ENCODE measurements at regions not wholly inside any gene's neighbourhood (a gene's known extent, or its start where the extent isn't known, plus 50 kb on each side); places are given as distances from the start of the nearest gene placed in this dataset.

DNA sequence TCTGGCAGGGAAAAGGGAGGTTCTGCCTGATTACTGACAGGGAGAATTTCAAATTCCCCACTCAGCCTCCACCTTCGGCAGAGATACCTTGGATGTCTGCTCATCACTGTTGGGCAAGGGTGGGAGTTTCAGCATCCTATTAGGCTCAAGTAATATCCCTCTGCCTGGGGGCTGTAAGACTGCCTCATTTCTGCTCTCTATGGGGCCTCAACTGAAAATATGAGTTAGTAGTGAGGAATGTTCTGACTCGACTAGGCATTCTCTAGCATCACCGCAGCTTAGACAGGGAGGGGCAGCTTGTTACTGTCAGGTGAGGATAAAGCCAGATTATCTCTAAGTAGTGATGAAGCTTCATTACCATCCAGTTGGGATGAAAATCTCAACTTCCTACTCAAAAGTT, 87.7 kb upstream of the LRP1B start:
- H3K79me2 ChIP-seq (ENCODE audit: control insufficient read depth, insufficient read depth, low read length, poor library complexity) = no peaks in the 10 kb centered on the region
- H3K4me2 ChIP-seq (ENCODE audit: low read length) = no peak overlapping the region
- H2BK12ac ChIP-seq (ENCODE audit: low read length) = no peak overlapping the region
- H2BK5ac ChIP-seq (ENCODE audit: low read depth, low read length, poor library complexity) = no peak overlapping the region
- WGBS (ENCODE audit: extremely low coverage, insufficient coverage, insufficient read length) = no CpG with 5 or more reads among the region's 3 CpGs
- no peak overlapping the region for H3K27ac ChIP-seq (ENCODE audit: low read depth, low read length)
- H2AFZ ChIP-seq (ENCODE audit: insufficient read depth, low read length, poor library complexity) = no peak overlapping the region
- H4K12ac ChIP-seq (ENCODE audit: low read depth, low read length) = no peak overlapping the region
- no peaks in the 10 kb centered on the region for H3K9me3 ChIP-seq (ENCODE audit: insufficient read depth, low read depth, low read length)
- H3K79me1 ChIP-seq (ENCODE audit: low read length) = no peaks in the 10 kb centered on the region
- no peak overlapping the region for H3K23ac ChIP-seq (ENCODE audit: low read length)
- H2BK120ac ChIP-seq (ENCODE audit: insufficient read depth, low read length, poor library complexity) = no peak overlapping the region
- no peak overlapping the region for H3K18ac ChIP-seq (ENCODE audit: low read length)
- no peak overlapping the region for H2AK5ac ChIP-seq (ENCODE audit: low read length)
- peak in 1 of 2 donors; percentile 14 for DNase-seq
- H3K4ac ChIP-seq (ENCODE audit: low read depth, low read length) = no peak overlapping the region
- H3K27me3 ChIP-seq (ENCODE audit: insufficient read depth, low read length) = no peaks in the 10 kb centered on the region
- H3K9ac ChIP-seq (ENCODE audit: low read length) = no peak overlapping the region
- no peak overlapping the region for H3K14ac ChIP-seq (ENCODE audit: low read length)
- no peaks in the 10 kb centered on the region for H3K36me3 ChIP-seq (ENCODE audit: control insufficient read depth in 1 of 2, insufficient read depth in 2 of 2, low read length in 2 of 2)
- H3K4me3 ChIP-seq (ENCODE audit: low read depth, low read length) = no peak overlapping the region
- no peak overlapping the region for H4K91ac ChIP-seq (ENCODE audit: low read depth, low read length)
- no peak overlapping the region for H4K8ac ChIP-seq (ENCODE audit: low read depth, low read length)
- H3K4me1 ChIP-seq (ENCODE audit: control insufficient read depth in 1 of 2, insufficient read depth in 2 of 2, low read length in 2 of 2) = no peaks in the 10 kb centered on the region

DNA sequence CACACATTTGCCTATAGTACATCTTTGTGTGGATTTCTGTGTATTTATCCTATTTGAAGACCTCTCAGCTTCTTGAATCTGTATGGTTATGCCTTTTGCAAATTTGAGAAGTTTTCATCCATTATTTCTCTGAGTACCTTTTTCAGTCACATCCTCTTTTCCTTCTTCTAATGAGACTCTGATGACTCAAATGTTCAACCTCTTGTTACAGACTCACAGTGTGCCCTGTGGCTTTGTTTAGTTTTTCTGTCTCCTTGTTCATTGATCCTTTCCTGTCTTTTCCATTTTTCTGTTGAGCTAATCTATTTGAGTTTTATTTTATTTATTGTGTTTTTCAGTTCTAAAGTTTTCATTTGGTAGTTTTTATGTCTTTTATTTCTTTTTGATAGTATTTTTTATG, 87.0 kb upstream of the LRP1B start:
- H3K9ac ChIP-seq (ENCODE audit: low read length) = no peak overlapping the region
- H4K12ac ChIP-seq (ENCODE audit: low read depth, low read length) = no peak overlapping the region
- no peak for DNase-seq
- no peak overlapping the region for H2AFZ ChIP-seq (ENCODE audit: insufficient read depth, low read length, poor library complexity)
- H4K8ac ChIP-seq (ENCODE audit: low read depth, low read length) = no peak overlapping the region
- H2BK12ac ChIP-seq (ENCODE audit: low read length) = no peak overlapping the region
- H3K36me3 ChIP-seq (ENCODE audit: control insufficient read depth in 1 of 2, insufficient read depth in 2 of 2, low read length in 2 of 2) = no peaks in the 10 kb centered on the region
- no peak overlapping the region for H3K4me2 ChIP-seq (ENCODE audit: low read length)
- no peak overlapping the region for H2AK5ac ChIP-seq (ENCODE audit: low read length)
- no peaks in the 10 kb centered on the region for H3K79me1 ChIP-seq (ENCODE audit: low read length)
- no peak overlapping the region for H3K18ac ChIP-seq (ENCODE audit: low read length)
- H3K27ac ChIP-seq (ENCODE audit: low read depth, low read length) = no peak overlapping the region
- no peak overlapping the region for H3K4me3 ChIP-seq (ENCODE audit: low read depth, low read length)
- no peaks in the 10 kb centered on the region for H3K4me1 ChIP-seq (ENCODE audit: control insufficient read depth in 1 of 2, insufficient read depth in 2 of 2, low read length in 2 of 2)
- H3K14ac ChIP-seq (ENCODE audit: low read length) = no peak overlapping the region
- H2BK5ac ChIP-seq (ENCODE audit: low read depth, low read length, poor library complexity) = no peak overlapping the region
- H2BK120ac ChIP-seq (ENCODE audit: insufficient read depth, low read length, poor library complexity) = no peak overlapping the region
- no peaks in the 10 kb centered on the region for H3K79me2 ChIP-seq (ENCODE audit: control insufficient read depth, insufficient read depth, low read length, poor library complexity)
- no peak overlapping the region for H4K91ac ChIP-seq (ENCODE audit: low read depth, low read length)
- H3K4ac ChIP-seq (ENCODE audit: low read depth, low read length) = no peak overlapping the region
- no peaks in the 10 kb centered on the region for H3K9me3 ChIP-seq (ENCODE audit: insufficient read depth, low read depth, low read length)
- H3K27me3 ChIP-seq (ENCODE audit: insufficient read depth, low read length) = no peaks in the 10 kb centered on the region
- H3K23ac ChIP-seq (ENCODE audit: low read length) = no peak overlapping the region

DNA sequence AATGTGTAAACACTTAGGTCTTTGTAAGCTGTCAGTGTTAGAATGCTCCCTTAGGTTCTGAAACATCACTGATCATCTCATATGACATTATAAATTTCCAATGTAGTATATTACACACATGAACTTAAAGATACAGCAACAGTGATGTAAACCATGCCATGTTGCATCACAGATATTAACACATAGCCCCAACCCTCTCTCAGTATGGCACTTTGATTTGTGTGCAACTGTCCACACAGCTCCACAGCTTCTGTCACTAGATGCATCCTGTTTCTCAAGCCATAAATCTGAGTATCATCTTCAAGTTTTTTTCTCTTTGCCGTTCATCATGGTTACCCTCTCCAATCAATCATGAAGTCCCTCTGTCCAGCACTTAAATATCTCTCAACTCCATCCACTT, 69.2 kb upstream of the LRP1B start:
- DNase-seq = no peak
- no peak overlapping the region for H3K14ac ChIP-seq (ENCODE audit: low read length)
- H2BK12ac ChIP-seq (ENCODE audit: low read length) = no peak overlapping the region
- no peak overlapping the region for H2AFZ ChIP-seq (ENCODE audit: insufficient read depth, low read length, poor library complexity)
- H3K79me1 ChIP-seq (ENCODE audit: low read length) = no peaks in the 10 kb centered on the region
- no peak overlapping the region for H3K4ac ChIP-seq (ENCODE audit: low read depth, low read length)
- H3K18ac ChIP-seq (ENCODE audit: low read length) = no peak overlapping the region
- H3K4me1 ChIP-seq (ENCODE audit: control insufficient read depth in 1 of 2, insufficient read depth in 2 of 2, low read length in 2 of 2) = no peaks in the 10 kb centered on the region
- no peak overlapping the region for H4K12ac ChIP-seq (ENCODE audit: low read depth, low read length)
- H2BK120ac ChIP-seq (ENCODE audit: insufficient read depth, low read length, poor library complexity) = no peak overlapping the region
- H2BK5ac ChIP-seq (ENCODE audit: low read depth, low read length, poor library complexity) = no peak overlapping the region
- no peak overlapping the region for H3K23ac ChIP-seq (ENCODE audit: low read length)
- no peaks in the 10 kb centered on the region for H3K36me3 ChIP-seq (ENCODE audit: control insufficient read depth in 1 of 2, insufficient read depth in 2 of 2, low read length in 2 of 2)
- WGBS (ENCODE audit: extremely low coverage, insufficient coverage, insufficient read length) = no CpG with 5 or more reads among the region's 1 CpG
- no peak overlapping the region for H2AK5ac ChIP-seq (ENCODE audit: low read length)
- no peak overlapping the region for H3K4me2 ChIP-seq (ENCODE audit: low read length)
- no peaks in the 10 kb centered on the region for H3K27me3 ChIP-seq (ENCODE audit: insufficient read depth, low read length)
- no peak overlapping the region for H3K4me3 ChIP-seq (ENCODE audit: low read depth, low read length)
- no peaks in the 10 kb centered on the region for H3K79me2 ChIP-seq (ENCODE audit: control insufficient read depth, insufficient read depth, low read length, poor library complexity)
- no peak overlapping the region for H3K27ac ChIP-seq (ENCODE audit: low read depth, low read length)
- H4K8ac ChIP-seq (ENCODE audit: low read depth, low read length) = no peak overlapping the region
- H4K91ac ChIP-seq (ENCODE audit: low read depth, low read length) = no peak overlapping the region
- H3K9me3 ChIP-seq (ENCODE audit: insufficient read depth, low read depth, low read length) = no peaks in the 10 kb centered on the region
- H3K9ac ChIP-seq (ENCODE audit: low read length) = no peak overlapping the region

DNA sequence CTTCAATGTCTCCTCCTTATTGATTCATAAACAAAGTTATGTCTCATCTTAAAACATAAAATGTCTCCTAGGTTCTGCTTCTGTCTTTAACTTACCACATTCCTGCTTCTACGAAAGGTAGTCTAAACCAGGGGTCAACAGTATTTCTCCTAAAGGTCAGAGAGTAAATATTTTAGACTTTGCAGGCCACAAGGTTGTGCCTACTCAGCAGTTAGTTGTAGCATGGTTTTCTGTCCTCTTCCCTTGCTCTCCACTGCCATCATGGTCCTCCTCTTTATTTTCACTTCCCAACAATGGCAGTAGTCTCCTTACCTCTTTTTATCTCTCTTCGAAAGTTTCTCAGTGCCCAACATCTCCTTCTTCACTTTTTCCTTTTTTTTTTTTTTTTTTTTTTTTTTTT, 68.3 kb upstream of the LRP1B start:
- no peaks in the 10 kb centered on the region for H3K36me3 ChIP-seq (ENCODE audit: control insufficient read depth in 1 of 2, insufficient read depth in 2 of 2, low read length in 2 of 2)
- H2BK12ac ChIP-seq (ENCODE audit: low read length) = no peak overlapping the region

More for the DNA sequence above, 68.3 kb upstream of the LRP1B start:
- no peak overlapping the region for H2BK5ac ChIP-seq (ENCODE audit: low read depth, low read length, poor library complexity)
- H3K9ac ChIP-seq (ENCODE audit: low read length) = no peak overlapping the region
- H4K12ac ChIP-seq (ENCODE audit: low read depth, low read length) = no peak overlapping the region
- no peak overlapping the region for H3K4ac ChIP-seq (ENCODE audit: low read depth, low read length)
- no peak overlapping the region for H3K14ac ChIP-seq (ENCODE audit: low read length)
- no peak for DNase-seq
- H3K4me2 ChIP-seq (ENCODE audit: low read length) = no peak overlapping the region
- H2AK5ac ChIP-seq (ENCODE audit: low read length) = no peak overlapping the region
- no peak overlapping the region for H3K23ac ChIP-seq (ENCODE audit: low read length)
- no peak overlapping the region for H3K27ac ChIP-seq (ENCODE audit: low read depth, low read length)
- no peak overlapping the region for H4K8ac ChIP-seq (ENCODE audit: low read depth, low read length)
- no peaks in the 10 kb centered on the region for H3K79me1 ChIP-seq (ENCODE audit: low read length)
- H3K79me2 ChIP-seq (ENCODE audit: control insufficient read depth, insufficient read depth, low read length, poor library complexity) = no peaks in the 10 kb centered on the region
- H3K9me3 ChIP-seq (ENCODE audit: insufficient read depth, low read depth, low read length) = no peaks in the 10 kb centered on the region
- no peak overlapping the region for H2BK120ac ChIP-seq (ENCODE audit: insufficient read depth, low read length, poor library complexity)
- no peaks in the 10 kb centered on the region for H3K4me1 ChIP-seq (ENCODE audit: control insufficient read depth in 1 of 2, insufficient read depth in 2 of 2, low read length in 2 of 2)
- WGBS (ENCODE audit: extremely low coverage, insufficient coverage, insufficient read length) = no CpG with 5 or more reads among the region's 2 CpGs
- no peaks in the 10 kb centered on the region for H3K27me3 ChIP-seq (ENCODE audit: insufficient read depth, low read length)
- no peak overlapping the region for H3K4me3 ChIP-seq (ENCODE audit: low read depth, low read length)
- no peak overlapping the region for H3K18ac ChIP-seq (ENCODE audit: low read length)
- no peak overlapping the region for H4K91ac ChIP-seq (ENCODE audit: low read depth, low read length)
- no peak overlapping the region for H2AFZ ChIP-seq (ENCODE audit: insufficient read depth, low read length, poor library complexity)

All from trophoblast cell (in vitro differentiated cells and primary cell).